H9 (cell line): ENCODE measurements at regions not wholly inside any gene's neighbourhood (a gene's known extent, or its start where the extent isn't known, plus 50 kb on each side); places are given as distances from the start of the nearest gene placed in this dataset.

ENCODE experiments used
- DNase-seq: peaks from one replicate; pipeline ENCODE4 v3.0.0-alpha.2; 2017
- H2AFZ ChIP-seq: one replicate; pipeline ENCODE4 v1.6.1; 2013; ENCODE audit warnings: mild to moderate bottlenecking, low read length, control low read depth, moderate library complexity
- H2AK5ac ChIP-seq: 2 replicates; pipeline ENCODE4 v1.6.1; 2013; ENCODE audit warnings: low read length, control low read depth, mixed read lengths; ENCODE audit not compliant: insufficient read length
- H2BK120ac ChIP-seq: one replicate; pipeline ENCODE4 v1.6.1; 2013; ENCODE audit warnings: low read depth, mild to moderate bottlenecking, low read length, control low read depth, inconsistent platforms; ENCODE audit not compliant: poor library complexity, severe bottlenecking
- H2BK12ac ChIP-seq: 2 replicates; pipeline ENCODE4 v1.6.1; 2013; ENCODE audit warnings: low read length, control low read depth, mixed read lengths, low read depth; ENCODE audit not compliant: insufficient read length
- H2BK15ac ChIP-seq: 2 replicates; pipeline ENCODE4 v1.6.1; 2013; ENCODE audit warnings: low read depth, low read length, control low read depth
- H2BK20ac ChIP-seq: one replicate; pipeline ENCODE4 v1.6.1; 2013; ENCODE audit warnings: low read depth, mild to moderate bottlenecking, low read length, control low read depth, inconsistent platforms; ENCODE audit not compliant: poor library complexity, severe bottlenecking
- H2BK5ac ChIP-seq: 2 replicates; pipeline ENCODE4 v1.6.1; 2013; ENCODE audit warnings: low read length, control low read depth, mixed read lengths; ENCODE audit not compliant: insufficient read length
- H3K14ac ChIP-seq: 2 replicates; pipeline ENCODE4 v1.6.1; 2013; ENCODE audit warnings: low read length, control low read depth; ENCODE audit not compliant: insufficient read depth
- H3K18ac ChIP-seq: 2 replicates; pipeline ENCODE4 v1.6.1; 2013; ENCODE audit warnings: low read depth, mild to moderate bottlenecking, mixed read lengths, low read length, control low read depth; ENCODE audit not compliant: insufficient read length
- H3K23ac ChIP-seq: 2 replicates; pipeline ENCODE4 v1.6.1; 2013; ENCODE audit warnings: low read length, control low read depth, mixed read lengths, low read depth; ENCODE audit not compliant: insufficient read length
- H3K23me2 ChIP-seq: 2 replicates; pipeline ENCODE4 v1.6.1; 2013; ENCODE audit warnings: low read depth, mild to moderate bottlenecking, mixed read lengths, low read length, control low read depth; ENCODE audit not compliant: insufficient read length, poor library complexity, severe bottlenecking
- H3K27ac ChIP-seq: 2 replicates; pipeline ENCODE4 v1.5.1; 2013; ENCODE audit warnings: low read length, control low read depth, mixed read lengths, low read depth; ENCODE audit not compliant: insufficient read length
- H3K27me3 ChIP-seq: 2 replicates; pipeline ENCODE4 v1.6.1; 2013; ENCODE audit warnings: low read length, control low read depth, inconsistent platforms; ENCODE audit not compliant: insufficient read depth
- H3K4ac ChIP-seq: 2 replicates; pipeline ENCODE4 v1.6.1; 2013; ENCODE audit warnings: low read depth, mild to moderate bottlenecking, control low read depth, inconsistent platforms, low read length, moderate library complexity
- H3K4me1 ChIP-seq: 2 replicates; pipeline ENCODE4 v1.6.1; 2013; ENCODE audit warnings: low read length, control low read depth, inconsistent platforms; ENCODE audit not compliant: insufficient read depth
- H3K4me2 ChIP-seq: 2 replicates; pipeline ENCODE4 v1.6.1; 2013; ENCODE audit warnings: low read length, control low read depth, mixed read lengths; ENCODE audit not compliant: insufficient read length, insufficient read depth
- H3K56ac ChIP-seq: 2 replicates; pipeline ENCODE4 v1.6.1; 2013; ENCODE audit warnings: low read depth, mild to moderate bottlenecking, mixed read lengths, low read length, control low read depth; ENCODE audit not compliant: insufficient read length
- H3K79me1 ChIP-seq: 2 replicates; pipeline ENCODE4 v1.6.1; 2013; ENCODE audit warnings: low read depth, mild to moderate bottlenecking, moderate library complexity, low read length, control low read depth, inconsistent platforms; ENCODE audit not compliant: insufficient read depth, poor library complexity, severe bottlenecking
- H3K79me2 ChIP-seq: 2 replicates; pipeline ENCODE4 v1.6.1; 2013; ENCODE audit warnings: low read length, control low read depth, inconsistent platforms; ENCODE audit not compliant: insufficient read depth
- H3K9ac ChIP-seq: 2 replicates; pipeline ENCODE4 v1.6.1; 2013; ENCODE audit warnings: low read length, control low read depth, mixed read lengths; ENCODE audit not compliant: insufficient read length; ENCODE audit errors: extremely low read depth
- H3K9me3 ChIP-seq: one replicate; pipeline ENCODE4 v1.6.1; 2013; ENCODE audit warnings: low read depth, low read length, inconsistent platforms; ENCODE audit not compliant: control insufficient read depth
- H3T11ph ChIP-seq: one replicate; pipeline ENCODE4 v1.6.1; 2013; ENCODE audit warnings: mild to moderate bottlenecking, low read length, control low read depth, inconsistent platforms
- H4K20me1 ChIP-seq: one replicate; pipeline ENCODE4 v1.6.1; 2013; ENCODE audit not compliant: control insufficient read depth, insufficient read length, insufficient read depth
- H4K5ac ChIP-seq: 2 replicates; pipeline ENCODE4 v1.6.1; 2013; ENCODE audit warnings: low read depth, mild to moderate bottlenecking, mixed read lengths, low read length, control low read depth; ENCODE audit not compliant: insufficient read length
- H4K8ac ChIP-seq: replicated peaks from 2 replicates; pipeline ENCODE4 v1.6.1; 2013; ENCODE audit warnings: low read length, control low read depth, mixed read lengths, low read depth; ENCODE audit not compliant: insufficient read length
- H4K91ac ChIP-seq: 2 replicates; pipeline ENCODE4 v1.6.1; 2013; ENCODE audit warnings: low read depth, mild to moderate bottlenecking, moderate library complexity, mixed read lengths, low read length, control low read depth; ENCODE audit not compliant: insufficient read length
- H3K27ac Mint-ChIP-seq, 3 experiments: 2 replicates in 2 of 3; 3 replicates in 1 of 3; pipeline ENCODE4 v1.8.0; 2020 to 2021; ENCODE audit warnings: mixed read lengths in 3 of 3, mild to moderate bottlenecking in 1 of 3, moderate library complexity in 1 of 3
- H3K27me3 Mint-ChIP-seq: 2 replicates; pipeline ENCODE4 v1.8.0; 2021; ENCODE audit warnings: low read depth, mild to moderate bottlenecking, moderate library complexity, mixed read lengths
- H3K36me3 Mint-ChIP-seq, 3 experiments: 2 replicates in 2 of 3; 3 replicates in 1 of 3; pipeline ENCODE4 v1.8.0; 2020 to 2021; ENCODE audit warnings: low read depth in 3 of 3, mixed read lengths in 3 of 3; ENCODE audit not compliant: insufficient read depth in 1 of 3
- H3K4me1 Mint-ChIP-seq, 2 experiments: 2 replicates each; pipeline ENCODE4 v1.8.0; 2020; ENCODE audit warnings: mixed read lengths in 2 of 2
- H3K4me3 Mint-ChIP-seq, 2 experiments: 2 replicates in 1 of 2; 3 replicates in 1 of 2; pipeline ENCODE4 v1.8.0; 2020 to 2021; ENCODE audit warnings: mild to moderate bottlenecking in 2 of 2, mixed read lengths in 2 of 2, moderate library complexity in 1 of 2
- H3K9me3 Mint-ChIP-seq, 2 experiments: 2 replicates in 1 of 2; 3 replicates in 1 of 2; pipeline ENCODE4 v1.8.0; 2020; ENCODE audit warnings: mild to moderate bottlenecking in 2 of 2, mixed read lengths in 2 of 2, moderate library complexity in 1 of 2
- TF ChIP-seq, protein P1 (sequence below): fragments of 200-600 bp; sonication (generic); conservative IDR thresholded peaks from 3 replicates; pipeline ENCODE4 v1.8.0; 2021; ENCODE audit warnings: antibody characterized with exemption, mild to moderate bottlenecking

DNA sequence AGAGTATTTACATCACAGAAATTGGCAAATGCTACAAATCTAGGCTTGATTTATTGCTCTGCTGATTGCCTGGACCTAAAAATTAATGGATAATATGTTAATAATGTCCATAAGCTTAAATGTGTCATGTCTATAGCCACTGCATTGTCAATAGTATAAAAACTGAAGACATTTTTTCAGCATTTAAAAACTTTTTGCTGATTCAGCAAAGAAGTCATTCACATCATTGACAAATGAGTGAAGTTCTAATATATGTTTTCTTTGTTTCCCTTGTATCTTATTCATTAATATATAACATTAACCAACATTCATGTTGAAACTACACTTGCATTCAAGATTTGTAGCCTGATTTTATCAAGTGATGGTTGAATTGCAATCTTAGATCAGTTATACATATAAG is 214.7 kb upstream of the XYLT1 start:
- DNase-seq, result no peak
- Histone ChIP-seq H2BK5ac (no peak overlapping the region), H2AK5ac (no peak overlapping the region), H3K4me1 (no peaks in the 10 kb centered on the region), H3K18ac (no peak overlapping the region), H2BK120ac (no peak overlapping the region), H4K91ac (no peak overlapping the region), H3K4me2 (no peak overlapping the region), H3K23me2 (no peaks in the 10 kb centered on the region), H3K79me1 (no peaks in the 10 kb centered on the region), H2BK15ac (no peak overlapping the region), H3K4ac (no peak overlapping the region), H2BK12ac (no peak overlapping the region), H3K9ac (no peak overlapping the region), H3K56ac (no peak overlapping the region), H4K5ac (no peak overlapping the region), H2BK20ac (no peak overlapping the region), H3K27me3 (no peaks in the 10 kb centered on the region), H3K79me2 (no peaks in the 10 kb centered on the region), H3K9me3 (no peaks in the 10 kb centered on the region), H3K23ac (no peak overlapping the region), H3T11ph (no peak overlapping the region), H3K27ac (no peak overlapping the region), H4K20me1 (no peaks in the 10 kb centered on the region), H2AFZ (no peak overlapping the region), H4K8ac (no peak overlapping the region), H3K14ac (no peak overlapping the region)
- H3K27me3 Mint-ChIP-seq, result no peaks in the 10 kb centered on the region
- H3K4me3 Mint-ChIP-seq, result no peak overlapping the region
- H3K4me1 Mint-ChIP-seq, result no peaks in the 10 kb centered on the region
- peaks cover 5 to 9% of the 10 kb centered on the region in 2 experiments for H3K9me3 Mint-ChIP-seq
- H3K27ac Mint-ChIP-seq, result no peak overlapping the region
- peaks cover 3 to 4% (median 4%) of the 10 kb centered on the region in 3 experiments; a peak in 5 of 7 replicates for H3K36me3 Mint-ChIP-seq
- TF ChIP-seq, protein P1, sequence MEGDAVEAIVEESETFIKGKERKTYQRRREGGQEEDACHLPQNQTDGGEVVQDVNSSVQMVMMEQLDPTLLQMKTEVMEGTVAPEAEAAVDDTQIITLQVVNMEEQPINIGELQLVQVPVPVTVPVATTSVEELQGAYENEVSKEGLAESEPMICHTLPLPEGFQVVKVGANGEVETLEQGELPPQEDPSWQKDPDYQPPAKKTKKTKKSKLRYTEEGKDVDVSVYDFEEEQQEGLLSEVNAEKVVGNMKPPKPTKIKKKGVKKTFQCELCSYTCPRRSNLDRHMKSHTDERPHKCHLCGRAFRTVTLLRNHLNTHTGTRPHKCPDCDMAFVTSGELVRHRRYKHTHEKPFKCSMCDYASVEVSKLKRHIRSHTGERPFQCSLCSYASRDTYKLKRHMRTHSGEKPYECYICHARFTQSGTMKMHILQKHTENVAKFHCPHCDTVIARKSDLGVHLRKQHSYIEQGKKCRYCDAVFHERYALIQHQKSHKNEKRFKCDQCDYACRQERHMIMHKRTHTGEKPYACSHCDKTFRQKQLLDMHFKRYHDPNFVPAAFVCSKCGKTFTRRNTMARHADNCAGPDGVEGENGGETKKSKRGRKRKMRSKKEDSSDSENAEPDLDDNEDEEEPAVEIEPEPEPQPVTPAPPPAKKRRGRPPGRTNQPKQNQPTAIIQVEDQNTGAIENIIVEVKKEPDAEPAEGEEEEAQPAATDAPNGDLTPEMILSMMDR, result no peak
